ENCODE measurements at regions not wholly inside any gene's neighbourhood (a gene's known extent, or its start where the extent isn't known, plus 50 kb on each side); places are given as distances from the start of the nearest gene placed in this dataset.

- no CpG with 5 or more reads among the region's 1 CpG for WGBS (ENCODE audit: insufficient coverage)
- Mint-ChIP-seq H3K4me1 (no peaks in the 10 kb centered on the region), H3K36me3 (no peaks in the 10 kb centered on the region), H3K27me3 (no peaks in the 10 kb centered on the region), H3K9me3 (peaks cover 0 to 14% (median 4%) of the 10 kb centered on the region in 3 donors), H3K27ac (no peak overlapping the region), H3K4me3 (no peak overlapping the region)
- Histone ChIP-seq H3K27ac (ENCODE audit: low read length) (no peak overlapping the region), H3K4me1 (ENCODE audit: control insufficient read depth in 1 of 2, extremely low read depth in 1 of 2, insufficient read depth in 2 of 2, low read length in 2 of 2) (no peaks in the 10 kb centered on the region), H3K27me3 (replicated peaks in 1 of 2; ENCODE audit: control insufficient read depth in 2 of 2, extremely low read depth in 1 of 2, insufficient read depth in 2 of 2, low read length in 1 of 2) (no peaks in the 10 kb centered on the region), H3K36me3 (ENCODE audit: control insufficient read depth in 2 of 2, extremely low read depth in 1 of 2, insufficient read depth in 1 of 2, low read length in 1 of 2) (no peaks in the 10 kb centered on the region), H3K9me3 (no peaks in the 10 kb centered on the region), H3K4me3 (ENCODE audit: control insufficient read depth in 1 of 2, extremely low read depth in 1 of 2, low read length in 1 of 2) (no peak overlapping the region)
- ATAC-seq (replicated peaks in 1 of 4) (no peak), DNase-seq (no peak)
- ChIA-PET POLR2A (no interaction called here), CTCF (no interaction called here)
These were observed 1603.5 kb downstream of the SI start for GRCh38 chr3:163474766-163475165.

GRCh38 chr3:163468531-163469335 is 1609.6 kb downstream of the SI start:
- Histone ChIP-seq H3K36me3 (ENCODE audit: control insufficient read depth in 2 of 2, extremely low read depth in 1 of 2, insufficient read depth in 1 of 2, low read length in 1 of 2) (no peaks in the 10 kb centered on the region), H3K4me1 (ENCODE audit: control insufficient read depth in 1 of 2, extremely low read depth in 1 of 2, insufficient read depth in 2 of 2, low read length in 2 of 2) (no peaks in the 10 kb centered on the region), H3K4me3 (ENCODE audit: control insufficient read depth in 1 of 2, extremely low read depth in 1 of 2, low read length in 1 of 2) (no peak overlapping the region), H3K27ac (ENCODE audit: low read length) (no peak overlapping the region), H3K27me3 (replicated peaks in 1 of 2; ENCODE audit: control insufficient read depth in 2 of 2, extremely low read depth in 1 of 2, insufficient read depth in 2 of 2, low read length in 1 of 2) (no peaks in the 10 kb centered on the region), H3K9me3 (no peaks in the 10 kb centered on the region)
- POLR2A ChIA-PET, result interaction anchor here in 1 of 2 donors (0.6 kb wide), 1 partner anchor 29 kb away, joined by 3 read pairs; no protein-coding TSS in a partner anchor
- H3K36me3 Mint-ChIP-seq, result no peaks in the 10 kb centered on the region
- no peak overlapping the region for H3K4me3 Mint-ChIP-seq
- H3K4me1 Mint-ChIP-seq, result no peaks in the 10 kb centered on the region
- WGBS (ENCODE audit: insufficient coverage), result no CpG with 5 or more reads among the region's 4 CpGs
- no peak overlapping the region for H3K27ac Mint-ChIP-seq
- peaks cover 11 to 29% (median 15%) of the 10 kb centered on the region in 3 donors for H3K9me3 Mint-ChIP-seq
- ATAC-seq (replicated peaks in 1 of 4) (no peak), DNase-seq (no peak)
- no peaks in the 10 kb centered on the region for H3K27me3 Mint-ChIP-seq
- CTCF ChIA-PET, result no interaction called here

DNA sequence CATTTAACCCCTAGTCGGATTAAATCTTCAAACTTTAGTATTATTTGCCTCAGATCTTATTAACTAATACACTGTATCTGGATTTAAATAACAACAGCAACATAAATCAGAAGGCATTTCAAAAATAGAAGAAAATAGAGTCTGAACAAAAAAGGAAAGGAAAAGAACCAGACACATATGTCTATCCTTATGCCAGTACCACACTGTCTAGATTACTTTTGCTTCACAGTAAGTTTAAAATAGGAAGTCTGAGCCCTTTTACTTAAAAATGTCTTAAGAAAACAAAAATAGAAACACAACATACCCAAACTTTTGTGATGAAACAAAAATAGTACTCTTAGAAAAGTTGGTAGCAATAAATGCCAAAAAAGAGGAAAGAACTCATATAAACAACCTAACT is 1615.8 kb downstream of the SI start:
- WGBS (ENCODE audit: insufficient coverage), result no CpG with 5 or more reads among the region's 1 CpG
- H3K27ac Mint-ChIP-seq, result no peak overlapping the region
- Histone ChIP-seq H3K36me3 (ENCODE audit: control insufficient read depth in 2 of 2, extremely low read depth in 1 of 2, insufficient read depth in 1 of 2, low read length in 1 of 2) (no peaks in the 10 kb centered on the region), H3K27ac (ENCODE audit: low read length) (no peak overlapping the region), H3K4me3 (ENCODE audit: control insufficient read depth in 1 of 2, extremely low read depth in 1 of 2, low read length in 1 of 2) (no peak overlapping the region), H3K4me1 (ENCODE audit: control insufficient read depth in 1 of 2, extremely low read depth in 1 of 2, insufficient read depth in 2 of 2, low read length in 2 of 2) (no peaks in the 10 kb centered on the region), H3K9me3 (no peaks in the 10 kb centered on the region), H3K27me3 (replicated peaks in 1 of 2; ENCODE audit: control insufficient read depth in 2 of 2, extremely low read depth in 1 of 2, insufficient read depth in 2 of 2, low read length in 1 of 2) (no peaks in the 10 kb centered on the region)
- ATAC-seq (replicated peaks in 1 of 4), result no peak
- POLR2A ChIA-PET, result no interaction called here
- H3K27me3 Mint-ChIP-seq, result no peaks in the 10 kb centered on the region
- H3K9me3 Mint-ChIP-seq, result peaks cover 3 to 14% (median 9%) of the 10 kb centered on the region in 3 donors
- CTCF ChIA-PET, result no interaction called here
- no peak overlapping the region for H3K4me3 Mint-ChIP-seq
- DNase-seq, result no peak
- no peaks in the 10 kb centered on the region for H3K36me3 Mint-ChIP-seq
- H3K4me1 Mint-ChIP-seq, result no peaks in the 10 kb centered on the region

DNA sequence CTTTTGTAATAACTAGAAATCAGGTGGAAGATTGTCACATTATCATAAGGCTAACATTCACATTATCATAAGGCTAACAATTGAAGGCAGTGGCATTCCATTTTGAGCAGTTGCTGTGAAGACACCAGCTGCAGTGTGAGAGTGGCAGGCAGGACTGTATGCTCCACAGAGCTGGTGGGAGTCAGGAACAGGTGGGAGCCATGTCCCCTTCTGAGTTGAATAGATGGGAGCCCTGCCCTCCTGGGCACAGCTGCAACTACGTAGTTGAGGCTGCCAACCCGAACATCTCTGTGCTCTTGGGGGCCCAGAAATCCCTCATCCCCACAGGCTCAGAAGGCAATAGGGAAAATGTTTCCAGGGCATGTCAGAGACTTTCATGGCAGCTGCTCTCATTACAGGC is 1627.6 kb downstream of the SI start:
- ChIA-PET POLR2A (no interaction called here), CTCF (interaction anchor here in 1 of 2 donors (0.5 kb wide), 1 partner anchor 460 kb away, joined by 5 read pairs; no protein-coding TSS in a partner anchor)
- 71% methylated on average over 2 of the region's 2 CpGs for WGBS (ENCODE audit: insufficient coverage)
- Mint-ChIP-seq H3K27ac (no peak overlapping the region), H3K27me3 (no peaks in the 10 kb centered on the region), H3K9me3 (peaks cover 15 to 24% (median 15%) of the 10 kb centered on the region in 3 donors), H3K36me3 (no peaks in the 10 kb centered on the region), H3K4me3 (no peak overlapping the region), H3K4me1 (no peaks in the 10 kb centered on the region)
- H3K9me3 ChIP-seq, result no peaks in the 10 kb centered on the region
- no peak for DNase-seq
- H3K36me3 ChIP-seq (ENCODE audit: control insufficient read depth in 2 of 2, extremely low read depth in 1 of 2, insufficient read depth in 1 of 2, low read length in 1 of 2), result no peaks in the 10 kb centered on the region
- ATAC-seq (replicated peaks in 1 of 4), result no peak
- H3K4me1 ChIP-seq (ENCODE audit: control insufficient read depth in 1 of 2, extremely low read depth in 1 of 2, insufficient read depth in 2 of 2, low read length in 2 of 2), result no peaks in the 10 kb centered on the region
- H3K27me3 ChIP-seq (replicated peaks in 1 of 2; ENCODE audit: control insufficient read depth in 2 of 2, extremely low read depth in 1 of 2, insufficient read depth in 2 of 2, low read length in 1 of 2), result no peaks in the 10 kb centered on the region
- H3K27ac ChIP-seq (ENCODE audit: low read length), result no peak overlapping the region
- H3K4me3 ChIP-seq (ENCODE audit: control insufficient read depth in 1 of 2, extremely low read depth in 1 of 2, low read length in 1 of 2), result no peak overlapping the region

DNA sequence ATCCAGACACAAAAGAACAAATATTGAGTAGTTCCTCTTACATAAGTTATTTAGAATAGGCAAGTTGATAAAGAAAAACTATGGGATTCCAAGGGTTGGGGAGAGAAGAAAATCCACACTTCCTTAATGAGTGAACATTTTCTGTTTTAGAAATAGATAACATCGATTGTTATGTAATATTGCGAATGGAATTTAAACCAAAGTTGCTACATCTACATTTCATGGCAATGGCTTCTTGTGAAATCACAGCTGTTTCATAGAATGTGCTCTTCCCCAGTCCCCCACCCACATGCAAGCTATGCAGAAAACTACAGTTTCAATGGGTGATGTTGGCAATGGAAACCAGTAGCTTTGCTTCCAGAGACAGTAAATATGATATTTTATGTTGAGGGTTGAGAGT is 1639.5 kb downstream of the SI start:
- Mint-ChIP-seq H3K9me3 (peaks cover 4 to 11% (median 5%) of the 10 kb centered on the region in 3 donors), H3K36me3 (no peaks in the 10 kb centered on the region), H3K27me3 (no peaks in the 10 kb centered on the region), H3K27ac (no peak overlapping the region), H3K4me1 (no peaks in the 10 kb centered on the region), H3K4me3 (no peak overlapping the region)
- WGBS (ENCODE audit: insufficient coverage), result no CpG with 5 or more reads among the region's 2 CpGs
- ATAC-seq (replicated peaks in 1 of 4), result no peak
- POLR2A ChIA-PET, result no interaction called here
- no peak overlapping the region for H3K27ac ChIP-seq (ENCODE audit: low read length)
- no peaks in the 10 kb centered on the region for H3K36me3 ChIP-seq (ENCODE audit: control insufficient read depth in 2 of 2, extremely low read depth in 1 of 2, insufficient read depth in 1 of 2, low read length in 1 of 2)
- DNase-seq, result no peak
- H3K4me1 ChIP-seq (ENCODE audit: control insufficient read depth in 1 of 2, extremely low read depth in 1 of 2, insufficient read depth in 2 of 2, low read length in 2 of 2), result no peaks in the 10 kb centered on the region
- no peaks in the 10 kb centered on the region for H3K27me3 ChIP-seq (replicated peaks in 1 of 2; ENCODE audit: control insufficient read depth in 2 of 2, extremely low read depth in 1 of 2, insufficient read depth in 2 of 2, low read length in 1 of 2)
- no peak overlapping the region for H3K4me3 ChIP-seq (ENCODE audit: control insufficient read depth in 1 of 2, extremely low read depth in 1 of 2, low read length in 1 of 2)
- H3K9me3 ChIP-seq, result peaks cover 2% of the 10 kb centered on the region
- CTCF ChIA-PET, result no interaction called here

DNA sequence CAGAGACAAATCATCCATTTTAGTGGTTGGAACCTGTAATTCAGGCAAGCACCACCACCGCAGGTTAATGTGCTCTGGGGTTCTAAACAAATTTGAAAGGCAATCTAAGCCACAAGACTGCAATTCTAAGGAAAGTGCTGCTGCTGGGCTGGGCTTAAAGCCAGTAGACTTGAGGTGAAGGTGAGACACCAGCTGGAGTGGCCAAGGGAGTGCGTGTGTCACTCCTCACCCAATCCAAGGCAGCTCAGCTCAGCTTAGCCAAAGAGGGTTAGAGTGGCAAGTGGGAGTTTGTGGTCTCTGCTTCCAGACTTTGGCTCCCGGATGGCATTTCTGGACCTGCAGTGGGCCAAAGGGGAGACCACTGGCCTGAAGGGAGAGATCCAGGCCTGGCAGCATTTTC is 1655.6 kb downstream of the SI start:
- POLR2A ChIA-PET, result no interaction called here
- WGBS (ENCODE audit: insufficient coverage), result 93% methylated on average over 3 of the region's 3 CpGs
- H3K27ac ChIP-seq (ENCODE audit: low read length), result no peak overlapping the region
- no peaks in the 10 kb centered on the region for H3K4me1 Mint-ChIP-seq
- no peak overlapping the region for H3K4me3 Mint-ChIP-seq
- no peaks in the 10 kb centered on the region for H3K36me3 ChIP-seq (ENCODE audit: control insufficient read depth in 2 of 2, extremely low read depth in 1 of 2, insufficient read depth in 1 of 2, low read length in 1 of 2)
- DNase-seq, result no peak
- H3K4me3 ChIP-seq (ENCODE audit: control insufficient read depth in 1 of 2, extremely low read depth in 1 of 2, low read length in 1 of 2), result no peak overlapping the region
- peaks cover 0 to 27% (median 5%) of the 10 kb centered on the region in 3 donors for H3K9me3 Mint-ChIP-seq
- ATAC-seq (replicated peaks in 1 of 4), result no peak
- no peaks in the 10 kb centered on the region for H3K27me3 Mint-ChIP-seq
- no peaks in the 10 kb centered on the region for H3K9me3 ChIP-seq
- H3K27me3 ChIP-seq (replicated peaks in 1 of 2; ENCODE audit: control insufficient read depth in 2 of 2, extremely low read depth in 1 of 2, insufficient read depth in 2 of 2, low read length in 1 of 2), result no peaks in the 10 kb centered on the region
- no peaks in the 10 kb centered on the region for H3K36me3 Mint-ChIP-seq
- no peaks in the 10 kb centered on the region for H3K4me1 ChIP-seq (ENCODE audit: control insufficient read depth in 1 of 2, extremely low read depth in 1 of 2, insufficient read depth in 2 of 2, low read length in 2 of 2)
- CTCF ChIA-PET, result no interaction called here
- H3K27ac Mint-ChIP-seq, result no peak overlapping the region

Data from T-cell (primary cell).